Panc1 (cell line): ENCODE measurements at regions not wholly inside any gene's neighbourhood (a gene's known extent, or its start where the extent isn't known, plus 50 kb on each side); places are given as distances from the start of the nearest gene placed in this dataset.

Source experiments
- ATAC-seq: fragments of 200-7000 bp; cut with Tn5 transposase; 2 replicates; pipeline ENCODE4 v1.9.1; 2020; ENCODE audit warnings: mild to moderate bottlenecking, moderate library complexity
- BruUV-seq: library from RNA; stranded (reverse); fragments of 400-500 nt; replicated peaks from 2 replicates; lab custom pipeline; 2021; lab: Mats Ljungman, UMichigan
- CTCF ChIA-PET: fragments of 300-600 bp; sonication (Branson Sonifier 250); formaldehyde crosslinking; loops from one replicate; lab custom pipeline; 2022; ENCODE audit warnings: antibody characterized with exemption; lab: Charles Lee
- POLR2A ChIA-PET: fragments of 300-600 bp; sonication (Branson Sonifier 250); formaldehyde crosslinking; loops from one replicate; lab custom pipeline; 2022; ENCODE audit warnings: antibody characterized with exemption; lab: Charles Lee
- DNase-seq: peaks from one replicate; pipeline ENCODE4 v3.0.0-alpha.2; 2010; ENCODE audit warnings: low read depth, low spot score
- H3K27ac ChIP-seq: 2 replicates; pipeline ENCODE4 v1.5.1; 2011; ENCODE audit warnings: mild to moderate bottlenecking, low read length, inconsistent platforms
- H3K27me3 ChIP-seq: fragments of 200-500 bp; sonication (Bioruptor generic); 2 replicates; pipeline ENCODE4 v1.6.0; 2014; ENCODE audit warnings: low read length, inconsistent platforms; ENCODE audit not compliant: control insufficient read depth, insufficient read depth
- H3K36me3 ChIP-seq: fragments of 200-500 bp; sonication (Bioruptor generic); 2 replicates; pipeline ENCODE4 v1.5.1; 2014; ENCODE audit warnings: inconsistent platforms, mild to moderate bottlenecking, low read length, moderate library complexity; ENCODE audit not compliant: control insufficient read depth, insufficient read depth
- H3K4me1 ChIP-seq: 2 replicates; pipeline ENCODE4 v1.5.1; 2011; ENCODE audit warnings: inconsistent platforms, mild to moderate bottlenecking, low read length, moderate library complexity; ENCODE audit not compliant: control insufficient read depth, insufficient read depth
- H3K4me3 ChIP-seq, 2 experiments: 2 replicates each; pipeline ENCODE4 v1.5.1; 2011 to 2012; ENCODE audit warnings: low read depth in 2 of 2, low read length in 2 of 2, mild to moderate bottlenecking in 2 of 2, inconsistent platforms in 1 of 2, moderate library complexity in 1 of 2
- H3K9me3 ChIP-seq: fragments of 200-500 bp; sonication (Bioruptor generic); 2 replicates; pipeline ENCODE4 v1.5.1; 2014; ENCODE audit warnings: low read depth, mild to moderate bottlenecking, inconsistent platforms, low read length, moderate library complexity; ENCODE audit not compliant: control insufficient read depth, insufficient read depth
- POLR2AphosphoS5 ChIP-seq: IDR thresholded peaks from 2 replicates; pipeline ENCODE4 v1.6.1; 2012; ENCODE audit warnings: mild to moderate bottlenecking, low read depth, low read length, moderate library complexity
- REST ChIP-seq, 2 experiments: IDR thresholded peaks; 2 replicates each; pipeline ENCODE4 v1.6.1; 2011 to 2012; ENCODE audit warnings: low read depth in 2 of 2, control low read depth in 1 of 2, low read length in 1 of 2, mild to moderate bottlenecking in 1 of 2, moderate library complexity in 1 of 2; ENCODE audit not compliant: insufficient read depth in 1 of 2
- SIN3A ChIP-seq: IDR thresholded peaks from 2 replicates; pipeline ENCODE4 v1.6.1; 2012; ENCODE audit warnings: low read depth, mild to moderate bottlenecking, low read length, moderate library complexity, borderline replicate concordance; ENCODE audit not compliant: insufficient read depth
- TCF7L2 ChIP-seq: IDR thresholded peaks from 2 replicates; pipeline ENCODE4 v1.6.1; 2011; ENCODE audit warnings: mild to moderate bottlenecking, low read depth, low read length, inconsistent platforms
- in situ Hi-C: cut with HindIII; loops from 2 replicates; pipeline ENCODE4 v1.10.0; 2016; ENCODE audit warnings: low sequenced_read_pairs, low pct_unique_long_range_greater_than_20kb
- intact Hi-C: fragments of 100-400 bp; cut with micrococcal nuclease; formaldehyde crosslinking; loops from one replicate; pipeline ENCODE4 v1.10.0; 2022; ENCODE audit not compliant: unreplicated experiment
- TF ChIP-seq, protein P1 (sequence below): fragments of 450-650 bp; IDR thresholded peaks from 2 replicates; pipeline ENCODE4 v1.5.1; 2017; ENCODE audit warnings: mild to moderate bottlenecking

GRCh38 chr20:19895761-19896160, 121.4 kb upstream of the NAA20 start:
- no peak overlapping the region for H3K4me3 ChIP-seq
- peaks cover 17% of the 10 kb centered on the region; the same call in 1 of the 2 replicates for H3K9me3 ChIP-seq
- POLR2A ChIA-PET: no interaction called here
- in situ Hi-C loops (no loop called here), intact Hi-C loops (no loop called here)
- CTCF ChIA-PET: no interaction called here
- H3K27ac ChIP-seq: no peak overlapping the region
- H3K4me1 ChIP-seq: 0 out of 2 replicates have a peak, but pooled peaks cover under 1% of the 10 kb centered on the region
- no peaks in the 10 kb centered on the region for H3K36me3 ChIP-seq
- no peak for DNase-seq
- BruUV-seq: no TSS peak
- no peak for ATAC-seq
- H3K27me3 ChIP-seq: no peaks in the 10 kb centered on the region
- TF ChIP-seq SIN3A (no peak), POLR2AphosphoS5 (no peak), TCF7L2 (no peak), REST (IDR thresholded peaks at IDR 0.05; ENCODE audit: insufficient read depth in 1 of 2, low read depth in 2 of 2, low read length in 1 of 2) (no peak)
- TF ChIP-seq, protein P1, sequence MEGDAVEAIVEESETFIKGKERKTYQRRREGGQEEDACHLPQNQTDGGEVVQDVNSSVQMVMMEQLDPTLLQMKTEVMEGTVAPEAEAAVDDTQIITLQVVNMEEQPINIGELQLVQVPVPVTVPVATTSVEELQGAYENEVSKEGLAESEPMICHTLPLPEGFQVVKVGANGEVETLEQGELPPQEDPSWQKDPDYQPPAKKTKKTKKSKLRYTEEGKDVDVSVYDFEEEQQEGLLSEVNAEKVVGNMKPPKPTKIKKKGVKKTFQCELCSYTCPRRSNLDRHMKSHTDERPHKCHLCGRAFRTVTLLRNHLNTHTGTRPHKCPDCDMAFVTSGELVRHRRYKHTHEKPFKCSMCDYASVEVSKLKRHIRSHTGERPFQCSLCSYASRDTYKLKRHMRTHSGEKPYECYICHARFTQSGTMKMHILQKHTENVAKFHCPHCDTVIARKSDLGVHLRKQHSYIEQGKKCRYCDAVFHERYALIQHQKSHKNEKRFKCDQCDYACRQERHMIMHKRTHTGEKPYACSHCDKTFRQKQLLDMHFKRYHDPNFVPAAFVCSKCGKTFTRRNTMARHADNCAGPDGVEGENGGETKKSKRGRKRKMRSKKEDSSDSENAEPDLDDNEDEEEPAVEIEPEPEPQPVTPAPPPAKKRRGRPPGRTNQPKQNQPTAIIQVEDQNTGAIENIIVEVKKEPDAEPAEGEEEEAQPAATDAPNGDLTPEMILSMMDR: no peak

DNA sequence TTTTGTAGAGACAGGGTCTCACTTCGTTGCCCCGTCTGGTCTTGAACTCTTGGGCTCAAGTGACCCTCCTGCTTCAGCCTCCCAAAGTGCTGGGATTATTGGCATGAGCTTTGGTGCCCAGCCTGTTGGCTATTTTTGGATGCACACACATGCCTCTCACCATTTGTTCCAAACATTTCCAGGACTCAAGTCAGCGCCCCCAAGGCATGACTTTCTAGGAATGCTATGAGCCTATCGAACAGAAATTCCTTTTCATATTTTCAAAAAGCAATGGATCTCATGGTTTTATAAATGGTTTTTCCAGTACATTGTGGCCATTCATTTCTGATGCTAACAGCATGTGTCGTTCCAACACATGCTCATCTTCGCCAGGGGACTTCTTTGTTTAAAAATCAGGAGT, 119.3 kb upstream of the NAA20 start:
- no peak overlapping the region for H3K27ac ChIP-seq
- no peaks in the 10 kb centered on the region for H3K36me3 ChIP-seq
- ATAC-seq (no peak), DNase-seq (no peak)
- 0 out of 2 replicates have a peak, but pooled peaks cover under 1% of the 10 kb centered on the region for H3K4me1 ChIP-seq
- H3K9me3 ChIP-seq: peaks cover 17% of the 10 kb centered on the region; the same call in 1 of the 2 replicates
- intact Hi-C loops (no loop called here), in situ Hi-C loops (no loop called here)
- ChIA-PET CTCF (no interaction called here), POLR2A (no interaction called here)
- no peak overlapping the region for H3K4me3 ChIP-seq
- BruUV-seq: no TSS peak
- no peaks in the 10 kb centered on the region for H3K27me3 ChIP-seq
- TF ChIP-seq REST (IDR thresholded peaks at IDR 0.05; ENCODE audit: insufficient read depth in 1 of 2, low read depth in 2 of 2, low read length in 1 of 2) (no peak), TCF7L2 (no peak), SIN3A (no peak), POLR2AphosphoS5 (no peak)
- TF ChIP-seq, protein P1: no peak
